ENCODE measurements at regions not wholly inside any gene's neighbourhood (a gene's known extent, or its start where the extent isn't known, plus 50 kb on each side); places are given as distances from the start of the nearest gene placed in this dataset.

DNA sequence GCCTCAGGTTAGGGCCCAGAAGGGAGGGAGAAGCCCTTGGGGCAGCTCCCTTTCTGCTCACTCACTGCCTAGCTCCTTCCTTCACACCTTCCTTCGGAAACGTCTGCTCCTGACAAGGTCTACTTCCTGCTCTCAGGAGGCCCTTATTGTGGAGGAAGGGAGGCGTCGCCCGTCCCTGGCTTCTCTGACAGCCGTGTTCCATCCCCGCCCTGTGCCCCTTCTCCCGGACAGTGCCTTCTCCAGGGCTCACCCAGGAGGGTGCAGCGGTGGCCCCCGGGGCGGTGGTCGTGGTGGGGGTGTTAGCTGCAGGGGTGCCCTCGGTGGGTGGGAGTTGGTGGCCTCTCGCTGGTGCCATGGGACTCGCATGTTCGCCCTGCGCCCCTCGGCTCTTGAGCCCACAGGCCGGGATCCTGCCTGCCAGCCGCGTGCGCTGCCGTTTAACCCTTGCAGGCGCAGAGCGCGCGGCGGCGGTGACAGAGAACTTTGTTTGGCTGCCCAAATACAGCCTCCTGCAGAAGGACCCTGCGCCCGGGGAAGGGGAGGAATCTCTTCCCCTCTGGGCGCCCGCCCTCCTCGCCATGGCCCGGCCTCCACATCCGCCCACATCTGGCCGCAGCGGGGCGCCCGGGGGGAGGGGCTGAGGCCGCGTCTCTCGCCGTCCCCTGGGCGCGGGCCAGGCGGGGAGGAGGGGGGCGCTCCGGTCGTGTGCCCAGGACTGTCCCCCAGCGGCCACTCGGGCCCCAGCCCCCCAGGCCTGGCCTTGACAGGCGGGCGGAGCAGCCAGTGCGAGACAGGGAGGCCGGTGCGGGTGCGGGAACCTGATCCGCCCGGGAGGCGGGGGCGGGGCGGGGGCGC, 231.9 kb downstream of the SEC14L1 start (continued):
- TF ChIP-seq REPIN1 (CRISPR knock-in tag; IDR thresholded peaks at IDR 0.05; ENCODE audit: borderline replicate concordance, low read depth) (no peak; the same call in none of the 2 replicates), PAF1 (CRISPR knock-in tag; IDR thresholded peaks at IDR 0.05) (no peak), ZSCAN5A (CRISPR knock-in tag; IDR thresholded peaks at IDR 0.05; ENCODE audit: borderline replicate concordance) (peak; percentile 92), KLF15 (CRISPR knock-in tag; IDR thresholded peaks at IDR 0.05; ENCODE audit: borderline replicate concordance) (0 out of 2 replicates have a peak, but pooled peaks have one; percentile 79), NKX3-1 (CRISPR knock-in tag; IDR thresholded peaks at IDR 0.05) (0 out of 2 replicates have a peak, but pooled peaks have one; percentile 73), SMAD9 (CRISPR knock-in tag; IDR thresholded peaks at IDR 0.05) (peak; percentile 20; the same call in 1 of the 2 replicates), SNAPC2 (CRISPR knock-in tag; IDR thresholded peaks at IDR 0.05) (peak; percentile 91; the same call in 1 of the 2 replicates), ZNF674 (CRISPR knock-in tag; IDR thresholded peaks at IDR 0.05; ENCODE audit: low read depth) (no peak), ZBTB10 (CRISPR knock-in tag; IDR thresholded peaks at IDR 0.05; ENCODE audit: borderline replicate concordance) (peak; percentile 80; the same call in 1 of the 2 replicates), KLF12 (CRISPR knock-in tag; IDR thresholded peaks at IDR 0.05; ENCODE audit: borderline replicate concordance) (peak; percentile 78), TFE3 (CRISPR knock-in tag; IDR thresholded peaks at IDR 0.05) (peak; percentile 15; the same call in 1 of the 2 replicates), ZNF644 (CRISPR knock-in tag; IDR thresholded peaks at IDR 0.05; ENCODE audit: low read depth) (peak; percentile 13; the same call in 1 of the 2 replicates)
- TF ChIP-seq, protein P1, sequence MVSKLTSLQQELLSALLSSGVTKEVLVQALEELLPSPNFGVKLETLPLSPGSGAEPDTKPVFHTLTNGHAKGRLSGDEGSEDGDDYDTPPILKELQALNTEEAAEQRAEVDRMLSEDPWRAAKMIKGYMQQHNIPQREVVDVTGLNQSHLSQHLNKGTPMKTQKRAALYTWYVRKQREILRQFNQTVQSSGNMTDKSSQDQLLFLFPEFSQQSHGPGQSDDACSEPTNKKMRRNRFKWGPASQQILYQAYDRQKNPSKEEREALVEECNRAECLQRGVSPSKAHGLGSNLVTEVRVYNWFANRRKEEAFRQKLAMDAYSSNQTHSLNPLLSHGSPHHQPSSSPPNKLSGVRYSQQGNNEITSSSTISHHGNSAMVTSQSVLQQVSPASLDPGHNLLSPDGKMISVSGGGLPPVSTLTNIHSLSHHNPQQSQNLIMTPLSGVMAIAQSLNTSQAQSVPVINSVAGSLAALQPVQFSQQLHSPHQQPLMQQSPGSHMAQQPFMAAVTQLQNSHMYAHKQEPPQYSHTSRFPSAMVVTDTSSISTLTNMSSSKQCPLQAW (CRISPR knock-in tag; IDR thresholded peaks at IDR 0.05) = peak; percentile 61
- TF ChIP-seq, protein P2, sequence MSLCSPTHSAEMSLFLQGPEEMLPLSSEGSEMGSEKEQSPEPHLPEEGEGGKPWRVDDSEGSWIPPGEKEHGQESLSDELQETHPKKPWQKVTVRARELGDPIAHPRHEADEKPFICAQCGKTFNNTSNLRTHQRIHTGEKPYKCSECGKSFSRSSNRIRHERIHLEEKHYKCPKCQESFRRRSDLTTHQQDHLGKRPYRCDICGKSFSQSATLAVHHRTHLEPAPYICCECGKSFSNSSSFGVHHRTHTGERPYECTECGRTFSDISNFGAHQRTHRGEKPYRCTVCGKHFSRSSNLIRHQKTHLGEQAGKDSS (CRISPR knock-in tag; IDR thresholded peaks at IDR 0.05; ENCODE audit: borderline replicate concordance, low read depth) = peak; percentile 37; the same call in 1 of the 2 replicates
- TF ChIP-seq, protein P3, sequence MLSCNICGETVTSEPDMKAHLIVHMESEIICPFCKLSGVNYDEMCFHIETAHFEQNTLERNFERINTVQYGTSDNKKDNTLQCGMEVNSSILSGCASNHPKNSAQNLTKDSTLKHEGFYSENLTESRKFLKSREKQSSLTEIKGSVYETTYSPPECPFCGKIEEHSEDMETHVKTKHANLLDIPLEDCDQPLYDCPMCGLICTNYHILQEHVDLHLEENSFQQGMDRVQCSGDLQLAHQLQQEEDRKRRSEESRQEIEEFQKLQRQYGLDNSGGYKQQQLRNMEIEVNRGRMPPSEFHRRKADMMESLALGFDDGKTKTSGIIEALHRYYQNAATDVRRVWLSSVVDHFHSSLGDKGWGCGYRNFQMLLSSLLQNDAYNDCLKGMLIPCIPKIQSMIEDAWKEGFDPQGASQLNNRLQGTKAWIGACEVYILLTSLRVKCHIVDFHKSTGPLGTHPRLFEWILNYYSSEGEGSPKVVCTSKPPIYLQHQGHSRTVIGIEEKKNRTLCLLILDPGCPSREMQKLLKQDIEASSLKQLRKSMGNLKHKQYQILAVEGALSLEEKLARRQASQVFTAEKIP (CRISPR knock-in tag; IDR thresholded peaks at IDR 0.05; ENCODE audit: borderline replicate concordance) = no peak

All from HepG2 (cell line).